Activated CD4-positive, alpha-beta T cell treated with anti-CD3 and anti-CD28 coated beads for 36 hours (primary cell): ENCODE measurements at regions not wholly inside any gene's neighbourhood (a gene's known extent, or its start where the extent isn't known, plus 50 kb on each side); places are given as distances from the start of the nearest gene placed in this dataset.
A peak's percentile ranks its signal among the peaks of the same experiment; 100 is the strongest.

Experiments used
- ATAC-seq: fragments of 200-7000 bp; cut with Tn5 transposase; one replicate; pipeline ENCODE4 v1.10.0; 2021; ENCODE audit warnings: mild to moderate bottlenecking, moderate library complexity
- CTCF ChIA-PET: fragments of 350-600 bp; sonication (Branson Sonifier 250); formaldehyde crosslinking; loops from one replicate; lab custom pipeline; 2021; ENCODE audit warnings: antibody characterized with exemption; lab: Charles Lee
- POLR2A ChIA-PET: fragments of 350-600 bp; sonication (Branson Sonifier 250); formaldehyde crosslinking; loops from one replicate; lab custom pipeline; 2021; ENCODE audit warnings: antibody characterized with exemption, inconsistent platforms; lab: Charles Lee
- DNase-seq: peaks from one replicate; pipeline ENCODE4 v3.0.0-alpha.2; 2020
- H3K27ac Mint-ChIP-seq: one replicate; pipeline ENCODE4 v1.8.0; 2021; ENCODE audit warnings: mixed read lengths
- H3K27me3 Mint-ChIP-seq: one replicate; pipeline ENCODE4 v1.8.0; 2021; ENCODE audit warnings: mixed read lengths
- H3K36me3 Mint-ChIP-seq: one replicate; pipeline ENCODE4 v1.8.0; 2021; ENCODE audit warnings: low read depth, mixed read lengths
- H3K4me1 Mint-ChIP-seq: one replicate; pipeline ENCODE4 v1.8.0; 2021; ENCODE audit warnings: mixed read lengths
- H3K4me3 Mint-ChIP-seq: one replicate; pipeline ENCODE4 v1.8.0; 2021; ENCODE audit warnings: mild to moderate bottlenecking, moderate library complexity, mixed read lengths
- H3K9me3 Mint-ChIP-seq: one replicate; pipeline ENCODE4 v1.8.0; 2021; ENCODE audit warnings: low read depth, mixed read lengths
- intact Hi-C, 2 experiments: fragments of 100-400 bp; cut with DNase I in 1 of 2; cut with micrococcal nuclease in 1 of 2; formaldehyde crosslinking; loops; one replicate each; pipeline versions ENCODE4 v1.14.2 to v1.15.1; 2022 to 2024; cut with DNase I, micrococcal nuclease

DNA sequence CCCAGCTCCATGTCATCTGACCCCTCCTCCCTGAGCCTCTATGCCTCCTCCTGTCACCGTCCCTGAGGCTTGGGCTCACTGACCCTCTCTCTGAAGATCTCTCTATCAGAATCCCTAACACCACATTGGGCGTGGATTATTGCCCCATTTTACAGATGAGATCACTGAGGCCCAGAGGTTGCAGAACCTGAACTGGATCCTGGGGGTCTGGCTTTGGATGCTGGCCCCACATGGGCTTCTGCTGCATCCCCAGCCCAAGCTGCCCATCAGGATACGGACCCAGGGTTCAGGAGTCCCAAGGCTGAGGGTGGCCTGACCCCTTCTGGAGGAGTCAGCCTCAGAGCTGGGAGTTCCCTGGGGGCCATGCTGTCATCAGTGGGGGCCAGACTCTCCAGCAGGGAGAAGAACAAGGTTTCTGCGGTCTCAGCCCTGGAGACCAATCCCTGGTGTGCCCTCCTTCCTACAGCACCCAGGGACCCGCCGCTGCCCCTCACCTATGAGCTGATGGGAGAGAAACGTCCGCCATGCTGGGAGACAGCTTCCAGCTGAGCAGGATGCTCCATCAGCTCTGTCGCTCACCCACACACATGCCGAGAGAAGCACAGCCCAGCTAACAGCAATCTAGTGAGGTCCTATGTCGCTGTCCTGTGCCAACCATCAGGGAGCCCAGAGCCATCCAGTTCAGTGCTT lies 273.1 kb downstream of the UACA start:
- intact Hi-C loops = loop anchor here in 1 of 2 experiments (5.0 kb wide), 2 partner anchors 57 to 188 kb away; no protein-coding TSS in a partner anchor
- H3K4me3 Mint-ChIP-seq = no peak overlapping the region

DNA sequence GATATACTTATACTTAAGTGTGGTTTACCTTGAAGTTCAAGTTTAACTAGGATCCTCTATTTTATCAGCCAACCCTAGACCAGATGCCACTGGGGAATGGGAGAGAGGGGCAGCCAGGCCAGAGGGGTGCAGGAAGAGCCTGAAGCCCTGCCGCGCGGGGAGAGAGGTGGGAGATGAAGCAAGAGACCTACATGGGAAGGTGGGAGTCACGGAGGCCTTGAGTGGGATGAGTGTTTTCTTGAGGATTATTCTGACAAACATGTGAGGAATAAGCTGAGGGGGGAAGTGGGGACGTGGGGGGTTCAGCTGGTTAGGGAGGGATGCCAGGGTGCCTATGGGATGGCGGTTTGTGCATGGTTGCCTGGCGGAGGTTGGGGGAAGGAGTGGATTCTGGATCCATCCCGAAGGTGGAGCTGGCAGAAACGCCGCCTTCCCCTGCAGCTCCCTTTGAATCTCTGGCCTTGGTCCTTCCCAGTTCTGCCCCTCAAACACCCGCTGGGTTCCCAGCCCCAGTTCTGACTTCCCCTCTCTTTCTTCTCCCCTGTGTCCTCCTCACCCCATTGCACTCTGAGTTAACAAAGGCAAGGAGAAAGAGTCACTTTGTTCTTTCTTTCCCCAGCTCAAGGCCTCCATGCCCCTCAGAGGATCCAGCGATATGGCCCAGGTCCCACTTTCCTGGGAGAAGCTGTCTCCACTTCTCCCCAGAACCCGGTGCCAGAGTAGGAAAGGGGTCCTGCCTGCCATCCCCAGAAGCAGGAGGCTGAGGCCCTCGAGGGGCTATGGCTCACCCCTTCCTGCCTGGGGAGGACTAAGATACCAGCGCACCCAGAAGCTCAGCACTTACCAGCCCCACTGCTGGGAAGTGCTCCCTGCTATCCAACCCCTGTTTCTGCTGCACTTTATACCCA lies 274.2 kb downstream of the UACA start:
- no peaks in the 10 kb centered on the region for H3K36me3 Mint-ChIP-seq
- intact Hi-C loops = loop anchor here (1.0 to 5.0 kb wide), 3 partner anchors 9 to 777 kb away; no protein-coding TSS in a partner anchor
- ChIA-PET POLR2A (no interaction called here), CTCF (interaction anchor here (0.5 to 4.6 kb wide), 12 partner anchors 16 to 1014 kb away, joined by 3 to 27 read pairs (median 4); no protein-coding TSS in a partner anchor)
- no peak overlapping the region for H3K4me3 Mint-ChIP-seq
- no peak for DNase-seq
- no peaks in the 10 kb centered on the region for H3K9me3 Mint-ChIP-seq
- peaks cover 68% of the 10 kb centered on the region for H3K4me1 Mint-ChIP-seq
- no peak for ATAC-seq
- no peak overlapping the region for H3K27ac Mint-ChIP-seq
- H3K27me3 Mint-ChIP-seq = peaks cover 21% of the 10 kb centered on the region

More for the DNA sequence above, 273.1 kb downstream of the UACA start:
- H3K36me3 Mint-ChIP-seq = no peaks in the 10 kb centered on the region
- H3K27ac Mint-ChIP-seq = no peak overlapping the region
- no peaks in the 10 kb centered on the region for H3K9me3 Mint-ChIP-seq
- DNase-seq (no peak), ATAC-seq (no peak)
- peaks cover 79% of the 10 kb centered on the region for H3K4me1 Mint-ChIP-seq
- CTCF ChIA-PET = interaction anchor here (0.5 to 4.6 kb wide), 5 partner anchors 15 to 377 kb away, joined by 3 to 27 read pairs (median 3); no protein-coding TSS in a partner anchor
- POLR2A ChIA-PET = interaction anchor here (0.7 kb wide), 1 partner anchor 19 kb away, joined by 3 read pairs; no protein-coding TSS in a partner anchor
- H3K27me3 Mint-ChIP-seq = peaks cover 15% of the 10 kb centered on the region

DNA sequence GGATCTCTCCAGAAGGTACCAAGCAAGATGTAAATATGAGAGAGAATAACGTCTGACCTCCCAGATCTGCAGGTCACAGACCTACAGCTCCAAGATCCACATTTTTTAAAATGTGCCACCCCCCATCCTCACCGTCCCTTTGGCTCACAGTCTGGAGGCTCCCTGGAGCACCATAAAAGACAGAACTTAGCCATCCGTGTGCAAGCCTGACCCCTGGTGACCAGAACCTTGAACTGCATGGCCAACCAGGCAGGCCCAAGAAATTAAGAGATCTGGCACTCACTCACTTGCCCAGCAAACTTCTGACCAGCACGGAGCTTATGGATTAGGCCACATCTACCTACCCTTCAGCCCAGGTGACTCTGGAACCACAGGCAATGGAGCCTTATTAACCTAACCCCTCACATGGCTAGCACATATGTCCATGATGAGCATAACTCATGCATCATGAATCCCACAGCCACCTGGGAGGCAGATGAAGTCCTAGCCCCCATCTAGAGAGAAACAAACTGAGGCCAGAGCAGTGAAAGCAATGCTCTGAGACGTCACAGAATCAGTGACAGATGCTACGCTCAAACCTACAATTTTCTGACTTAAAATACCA lies 275.3 kb downstream of the UACA start:
- Mint-ChIP-seq H3K9me3 (no peaks in the 10 kb centered on the region), H3K27me3 (peaks cover 31% of the 10 kb centered on the region), H3K27ac (no peak overlapping the region), H3K4me1 (peaks cover 57% of the 10 kb centered on the region), H3K4me3 (no peak overlapping the region), H3K36me3 (no peaks in the 10 kb centered on the region)
- ChIA-PET POLR2A (no interaction called here), CTCF (interaction anchor here (0.6 to 4.6 kb wide), 19 partner anchors 9 to 1009 kb away, joined by 3 to 27 read pairs (median 4); no protein-coding TSS in a partner anchor)
- peak; percentile 84 for DNase-seq
- intact Hi-C loops = loop anchor here (1.0 to 5.0 kb wide), 3 partner anchors 8 to 776 kb away; no protein-coding TSS in a partner anchor
- no peak for ATAC-seq

DNA sequence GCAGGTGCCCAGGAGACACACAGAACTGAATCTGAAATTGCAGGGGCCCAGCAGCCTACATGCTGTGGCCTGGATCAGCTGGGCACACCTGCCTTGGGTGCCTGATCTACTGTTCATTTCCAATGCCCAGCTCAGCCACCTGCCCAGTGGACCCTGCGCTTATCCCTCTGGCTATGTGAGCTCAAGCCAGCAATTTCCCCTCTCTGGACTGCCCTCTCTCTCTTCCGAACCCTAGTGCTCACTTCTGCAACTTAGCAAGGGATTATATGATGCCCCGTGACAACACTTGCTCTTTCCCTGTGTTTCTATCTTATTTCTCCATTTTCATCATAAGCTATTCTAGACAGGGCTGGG lies 276.0 kb downstream of the UACA start:
- no peak for ATAC-seq
- POLR2A ChIA-PET = no interaction called here
- intact Hi-C loops = loop anchor here (2.0 to 5.0 kb wide), 6 partner anchors 27 to 775 kb away; no protein-coding TSS in a partner anchor
- peaks cover 37% of the 10 kb centered on the region for H3K27me3 Mint-ChIP-seq
- CTCF ChIA-PET = interaction anchor here (0.6 to 4.6 kb wide), 9 partner anchors 12 to 1008 kb away, joined by 3 to 27 read pairs (median 5); no protein-coding TSS in a partner anchor
- no peak for DNase-seq
- H3K27ac Mint-ChIP-seq = no peak overlapping the region
- H3K4me1 Mint-ChIP-seq = peaks cover 50% of the 10 kb centered on the region
- no peak overlapping the region for H3K4me3 Mint-ChIP-seq
- H3K9me3 Mint-ChIP-seq = no peaks in the 10 kb centered on the region
- no peaks in the 10 kb centered on the region for H3K36me3 Mint-ChIP-seq

DNA sequence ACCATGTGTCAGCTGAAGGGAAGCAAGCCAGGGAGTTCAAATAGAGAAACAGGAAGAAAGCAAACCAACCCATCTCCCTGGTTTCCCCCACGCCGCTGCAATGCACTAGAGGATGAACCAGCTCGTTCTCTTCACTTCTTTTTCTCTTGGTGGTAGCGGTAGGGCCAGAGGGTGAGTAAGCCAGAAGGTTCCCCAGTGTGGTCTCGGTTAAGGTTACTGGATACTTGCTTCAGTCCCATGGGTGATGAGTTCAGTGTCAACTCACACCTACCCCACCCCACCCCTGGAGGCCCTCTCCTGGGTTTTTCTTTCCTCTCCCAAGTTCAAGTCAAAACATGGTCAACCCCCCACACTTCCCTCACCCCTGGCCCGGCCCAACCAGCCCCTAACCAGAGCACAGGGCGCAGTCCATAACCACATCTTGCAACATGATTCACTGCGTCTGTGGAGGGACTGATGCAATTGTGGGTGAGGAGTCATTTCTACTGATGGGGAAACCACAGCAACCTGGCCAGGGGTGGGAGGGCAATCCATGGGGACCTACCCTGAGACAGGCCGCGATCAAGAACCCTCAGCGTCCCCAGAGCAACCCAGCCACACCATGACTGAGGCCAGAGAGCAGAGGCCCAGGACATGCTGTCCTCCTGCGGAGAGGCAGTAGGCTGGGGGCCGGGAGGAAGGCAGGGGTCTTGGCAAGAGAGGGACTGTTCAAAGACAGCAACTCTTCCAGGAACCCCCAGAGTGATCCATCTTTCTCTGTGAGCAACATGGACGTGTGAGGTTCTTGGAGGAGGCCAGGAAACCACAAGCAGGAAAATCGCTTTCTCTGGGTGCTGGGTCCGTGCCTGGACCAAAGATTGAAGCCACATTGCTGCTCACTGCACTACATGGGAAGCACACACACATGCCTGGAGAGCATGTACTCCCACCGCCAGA lies 276.6 kb downstream of the UACA start:
- peaks cover 43% of the 10 kb centered on the region for H3K4me1 Mint-ChIP-seq
- peak; percentile 80 for ATAC-seq
- POLR2A ChIA-PET = interaction anchor here (0.5 to 1.2 kb wide), 4 partner anchors 12 to 430 kb away, joined by 3 to 7 read pairs (median 4); partner anchors contain the start of gene TLE3
- CTCF ChIA-PET = interaction anchor here (0.6 to 4.6 kb wide), 12 partner anchors 11 to 1294 kb away, joined by 3 to 27 read pairs (median 3); no protein-coding TSS in a partner anchor
- peak overlapping the region; percentile 63 for H3K27ac Mint-ChIP-seq
- H3K27me3 Mint-ChIP-seq = peaks cover 40% of the 10 kb centered on the region
- no peaks in the 10 kb centered on the region for H3K36me3 Mint-ChIP-seq
- no peak overlapping the region for H3K4me3 Mint-ChIP-seq
- intact Hi-C loops = loop anchor here (1.0 to 5.0 kb wide), 8 partner anchors 26 to 774 kb away; no protein-coding TSS in a partner anchor
- peak; percentile 91 for DNase-seq
- no peaks in the 10 kb centered on the region for H3K9me3 Mint-ChIP-seq

DNA sequence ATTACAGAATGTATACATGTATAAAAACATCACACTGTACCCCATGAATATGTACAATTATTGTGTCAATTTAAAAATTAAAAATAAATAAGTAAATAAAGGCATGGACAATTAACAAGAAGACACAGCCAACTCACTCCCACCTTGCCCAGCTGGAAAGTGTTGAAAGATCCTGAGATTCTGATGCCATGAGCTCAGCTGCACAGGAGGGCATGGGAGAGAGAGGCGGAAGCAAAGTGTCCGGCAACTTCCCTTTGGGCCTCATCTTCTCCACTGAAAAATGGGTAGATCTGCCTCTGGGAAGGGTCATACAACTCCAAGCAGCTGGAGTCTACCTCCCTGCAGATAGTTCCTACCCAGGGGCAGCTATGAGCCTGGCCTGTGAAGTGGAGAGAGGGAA lies 277.3 kb downstream of the UACA start:
- H3K27ac Mint-ChIP-seq = no peak overlapping the region
- H3K4me1 Mint-ChIP-seq = peaks cover 36% of the 10 kb centered on the region
- ChIA-PET CTCF (interaction anchor here (0.6 to 4.6 kb wide), 9 partner anchors 11 to 1295 kb away, joined by 3 to 27 read pairs (median 3); no protein-coding TSS in a partner anchor), POLR2A (interaction anchor here (0.5 to 1.2 kb wide), 4 partner anchors 11 to 430 kb away, joined by 3 to 7 read pairs (median 4); partner anchors contain the start of gene TLE3)
- H3K4me3 Mint-ChIP-seq = no peak overlapping the region
- peaks cover 40% of the 10 kb centered on the region for H3K27me3 Mint-ChIP-seq
- H3K9me3 Mint-ChIP-seq = no peaks in the 10 kb centered on the region
- intact Hi-C loops = loop anchor here (1.0 to 5.0 kb wide), 8 partner anchors 25 to 774 kb away; no protein-coding TSS in a partner anchor
- ATAC-seq (no peak), DNase-seq (no peak)
- H3K36me3 Mint-ChIP-seq = no peaks in the 10 kb centered on the region

DNA sequence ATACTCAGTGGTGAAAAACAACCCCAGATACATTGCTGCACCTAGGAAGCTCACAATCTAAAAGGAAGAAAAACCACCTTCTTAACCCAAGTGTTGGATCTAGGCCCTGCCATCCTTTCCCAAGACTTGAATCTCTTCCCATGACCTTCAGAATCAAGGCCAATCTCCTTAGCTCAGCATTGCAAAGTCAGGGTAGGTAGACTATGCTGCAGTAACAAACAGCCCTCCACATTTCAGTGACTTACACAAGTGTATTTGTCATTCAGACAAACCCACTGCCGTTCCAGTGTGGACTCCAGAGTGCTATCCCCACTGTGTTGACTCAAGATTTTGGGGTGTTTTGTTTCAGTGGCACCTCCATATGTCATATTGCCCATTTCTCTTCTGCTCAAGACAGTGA lies 278.4 kb downstream of the UACA start:
- intact Hi-C loops = loop anchor here (5.0 kb wide), 2 partner anchors 228 to 773 kb away; no protein-coding TSS in a partner anchor
- H3K4me3 Mint-ChIP-seq = no peak overlapping the region
- peaks cover 35% of the 10 kb centered on the region for H3K4me1 Mint-ChIP-seq
- POLR2A ChIA-PET = no interaction called here
- H3K36me3 Mint-ChIP-seq = no peaks in the 10 kb centered on the region
- H3K9me3 Mint-ChIP-seq = no peaks in the 10 kb centered on the region
- CTCF ChIA-PET = interaction anchor here (0.8 to 1.7 kb wide), 2 partner anchors 10 to 29 kb away, joined by 3 to 4 read pairs; no protein-coding TSS in a partner anchor
- peaks cover 39% of the 10 kb centered on the region for H3K27me3 Mint-ChIP-seq
- DNase-seq (no peak), ATAC-seq (no peak)
- H3K27ac Mint-ChIP-seq = no peak overlapping the region

DNA sequence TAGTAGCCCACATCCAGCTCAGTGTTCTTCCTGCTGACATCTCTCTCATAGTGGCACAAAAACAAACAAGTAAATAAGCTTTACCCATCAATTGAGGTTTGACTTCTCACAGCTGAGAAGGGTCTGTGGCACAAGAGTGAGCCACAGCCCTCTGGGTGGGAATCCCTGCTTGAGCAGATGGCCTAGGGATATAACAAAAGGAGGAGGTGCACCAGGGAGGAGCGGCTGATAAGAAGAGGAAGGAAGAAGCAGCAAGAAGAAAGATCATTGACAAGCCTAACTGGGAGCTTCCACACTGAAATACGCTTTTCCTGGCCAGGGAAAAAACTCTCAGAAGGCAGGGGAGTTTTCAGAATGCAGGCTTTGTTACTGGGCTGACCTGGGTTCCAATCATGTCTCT lies 279.8 kb downstream of the UACA start:
- Mint-ChIP-seq H3K27me3 (peaks cover 35% of the 10 kb centered on the region), H3K36me3 (no peaks in the 10 kb centered on the region), H3K4me1 (peaks cover 47% of the 10 kb centered on the region), H3K27ac (no peak overlapping the region), H3K4me3 (no peak overlapping the region), H3K9me3 (no peaks in the 10 kb centered on the region)
- ATAC-seq (no peak), DNase-seq (no peak)
- POLR2A ChIA-PET = no interaction called here
- CTCF ChIA-PET = interaction anchor here (1.1 to 2.1 kb wide), 2 partner anchors 17 to 21 kb away, joined by 5 to 7 read pairs; no protein-coding TSS in a partner anchor
- intact Hi-C loops = no loop called here

DNA sequence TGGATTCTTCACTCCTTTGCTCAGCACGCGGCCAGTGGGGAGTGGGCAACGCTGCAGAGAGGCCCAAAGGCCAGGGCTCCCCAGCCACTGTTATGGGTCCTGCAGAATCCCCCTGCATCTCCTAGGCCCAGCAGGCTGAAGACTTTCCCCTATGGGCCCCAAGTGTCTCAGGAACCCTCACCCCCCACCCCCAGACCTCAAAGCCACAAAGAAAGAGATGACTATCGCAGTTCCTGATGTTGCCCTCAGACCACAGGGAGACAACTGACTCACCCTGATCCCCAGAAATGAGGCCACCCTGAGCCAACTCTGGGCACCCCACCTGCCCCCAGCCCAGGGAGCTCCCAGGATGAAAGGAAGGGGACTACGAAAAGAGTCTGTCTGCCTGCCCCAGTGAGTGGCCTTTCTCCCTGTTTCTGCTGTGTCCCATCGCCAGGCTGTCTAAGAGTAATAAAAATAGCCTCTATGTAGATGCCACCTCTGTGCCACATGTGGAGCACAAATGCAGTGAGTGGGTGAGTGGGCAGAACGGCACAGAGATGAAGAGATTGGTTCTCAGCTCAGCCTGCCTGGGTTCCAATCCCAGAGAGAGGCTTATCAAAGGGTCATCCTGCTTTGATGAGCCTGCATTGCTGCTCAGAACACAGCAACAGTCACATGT lies 283.0 kb downstream of the UACA start:
- intact Hi-C loops = loop anchor here (1.0 kb wide), 3 partner anchors 8 to 338 kb away; no protein-coding TSS in a partner anchor
- H3K4me3 Mint-ChIP-seq = no peak overlapping the region
- no peaks in the 10 kb centered on the region for H3K9me3 Mint-ChIP-seq
- ChIA-PET POLR2A (interaction anchor here (0.7 to 1.0 kb wide), 2 partner anchors 12 to 380 kb away, joined by 3 read pairs; no protein-coding TSS in a partner anchor), CTCF (interaction anchor here (0.6 to 1.8 kb wide), 7 partner anchors 12 to 1013 kb away, joined by 3 to 5 read pairs (median 4); no protein-coding TSS in a partner anchor)
- H3K27me3 Mint-ChIP-seq = peaks cover 47% of the 10 kb centered on the region
- peak; percentile 86 for ATAC-seq
- H3K27ac Mint-ChIP-seq = no peak overlapping the region
- no peaks in the 10 kb centered on the region for H3K36me3 Mint-ChIP-seq
- peaks cover 29% of the 10 kb centered on the region for H3K4me1 Mint-ChIP-seq
- DNase-seq = peak; percentile 88
